Kidney (tissue), 13 donors: ENCODE measurements at regions not wholly inside any gene's neighbourhood (a gene's known extent, or its start where the extent isn't known, plus 50 kb on each side); places are given as distances from the start of the nearest gene placed in this dataset.

Source experiments
- DNase-seq, 5 donors: peaks; one replicate each; pipeline ENCODE4 v3.0.0-alpha.2; 2013 to 2020
- FAIRE-seq: peaks from 2 replicates; lab custom pipeline; 2012; peaks lifted over from hg19 to GRCh38; lab: Jason Lieb, UNC
- H3K27ac ChIP-seq, 2 donors: one replicate each; pipeline ENCODE4 v1.7.0; 2013; ENCODE audit warnings: low read depth in 2 of 2, low read length in 2 of 2, inconsistent platforms in 1 of 2
- H3K27me3 ChIP-seq: one replicate; pipeline ENCODE4 v1.7.1; 2013; ENCODE audit warnings: low read length, inconsistent platforms; ENCODE audit not compliant: control insufficient read depth, insufficient read depth
- H3K36me3 ChIP-seq, 3 donors: one replicate each; pipeline versions ENCODE4 v1.7.0 to v1.7.1; 2013; ENCODE audit warnings: low read length in 3 of 3, control low read depth in 1 of 3, inconsistent platforms in 1 of 3; ENCODE audit not compliant: insufficient read depth in 3 of 3, control insufficient read depth in 2 of 3
- H3K4me1 ChIP-seq, 3 donors: one replicate each; pipeline versions ENCODE4 v1.7.0 to v1.7.1; 2013; ENCODE audit warnings: low read length in 3 of 3, inconsistent platforms in 1 of 3, low read depth in 1 of 3; ENCODE audit not compliant: control insufficient read depth in 2 of 3, insufficient read depth in 2 of 3
- H3K4me3 ChIP-seq, 3 donors: one replicate each; pipeline versions ENCODE4 v1.7.0 to v1.8.1; 2013; ENCODE audit warnings: low read length in 3 of 3, control low read depth in 1 of 3, inconsistent platforms in 1 of 3
- H3K9ac ChIP-seq, 3 donors: one replicate each; pipeline versions ENCODE4 v1.7.0 to v1.7.1; 2013; ENCODE audit warnings: low read length in 3 of 3, control low read depth in 1 of 3, inconsistent platforms in 1 of 3
- H3K9me3 ChIP-seq, 3 donors: one replicate each; pipeline versions ENCODE4 v1.7.0 to v1.7.1; 2013; ENCODE audit warnings: low read length in 3 of 3, control low read depth in 1 of 3, inconsistent platforms in 1 of 3; ENCODE audit not compliant: control insufficient read depth in 2 of 3, insufficient read depth in 1 of 3
- CTCF ChIP-seq: IDR thresholded peaks from 3 replicates; pipeline ENCODE4 v1.5.1; 2012; ENCODE audit warnings: mild to moderate bottlenecking, moderate library complexity, borderline replicate concordance; ENCODE audit not compliant: insufficient read depth; ENCODE audit errors: extremely low read depth
- intact Hi-C: fragments of 100-400 bp; cut with DNase I; formaldehyde crosslinking; loops from one replicate; pipeline ENCODE4 v1.11.1; 2022
- donor health status: control.
- donor health status: control.
- donor health status: control.
- donor health status: control.
- donor health status: control.
- donor health status: DM: yes; HTN: yes; CAD: no.
- donor health status: Normal renal cell carcinoma (clear cell type).

DNA sequence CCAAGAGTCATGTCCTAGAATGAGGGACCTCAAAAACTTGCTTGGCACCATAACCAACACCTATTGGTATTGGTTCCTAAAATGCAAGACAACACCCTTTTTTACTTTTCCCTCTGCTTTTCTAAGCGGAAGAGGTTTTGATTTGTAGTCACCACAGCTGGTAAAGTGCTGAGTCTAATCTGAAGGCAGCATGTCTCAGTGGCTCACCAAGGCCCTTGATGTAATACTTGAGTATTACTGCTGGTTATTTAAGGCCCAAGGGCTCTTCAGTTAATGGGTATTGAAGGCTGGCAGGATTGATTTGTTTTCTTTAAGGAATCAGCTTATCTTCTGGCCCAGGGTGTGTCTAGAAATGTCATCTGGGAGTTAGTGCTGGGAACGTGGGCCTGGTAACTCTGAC, 735.1 kb downstream of the GLUD2 start:
- Histone ChIP-seq H3K4me1 (no peaks in the 10 kb centered on the region), H3K9ac (no peak overlapping the region), H3K36me3 (no peaks in the 10 kb centered on the region), H3K4me3 (no peak overlapping the region), H3K9me3 (no peaks in the 10 kb centered on the region), H3K27ac (no peak overlapping the region), H3K27me3 (no peaks in the 10 kb centered on the region)
- no peak for TF ChIP-seq CTCF
- FAIRE-seq, result no peak
- intact Hi-C loops, result no loop called here
- no peak for DNase-seq

GRCh38 chrX:121782976-121783375, 735.6 kb downstream of the GLUD2 start:
- no peak for TF ChIP-seq CTCF
- Histone ChIP-seq H3K9ac (no peak overlapping the region), H3K27ac (no peak overlapping the region), H3K4me3 (no peak overlapping the region), H3K36me3 (no peaks in the 10 kb centered on the region), H3K27me3 (no peaks in the 10 kb centered on the region), H3K4me1 (no peaks in the 10 kb centered on the region), H3K9me3 (no peaks in the 10 kb centered on the region)
- FAIRE-seq, result no peak
- DNase-seq, result no peak
- intact Hi-C loops, result no loop called here

DNA sequence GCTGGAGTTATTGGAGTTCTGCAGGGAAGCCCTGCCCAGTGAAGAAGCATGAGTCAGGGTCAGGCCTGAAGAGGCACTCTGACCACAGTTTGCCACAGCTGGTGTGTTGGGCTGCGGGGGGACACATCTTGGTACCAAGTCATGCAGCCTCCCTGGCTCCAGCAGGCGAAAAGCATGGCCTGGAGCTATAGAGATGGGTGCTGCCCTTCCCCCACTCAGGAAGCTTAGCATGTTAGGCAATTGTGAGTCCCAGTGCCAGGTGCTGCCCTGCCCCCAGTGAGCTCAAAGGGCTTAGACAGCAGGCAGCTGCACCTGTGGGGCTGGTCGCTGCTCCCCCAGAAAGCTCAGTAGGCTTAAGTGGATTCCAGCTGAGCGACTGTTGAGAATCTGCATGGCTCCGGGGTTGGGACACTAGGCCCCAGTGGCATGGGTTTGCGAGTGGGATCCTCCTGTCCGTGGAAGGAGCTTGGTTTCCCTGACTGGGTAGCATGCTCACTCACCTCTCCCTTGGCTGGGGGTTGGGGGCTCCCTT, 755.5 kb downstream of the GLUD2 start:
- Histone ChIP-seq H3K9ac (no peak overlapping the region), H3K4me3 (no peak overlapping the region), H3K36me3 (no peaks in the 10 kb centered on the region), H3K9me3 (no peaks in the 10 kb centered on the region), H3K27me3 (no peaks in the 10 kb centered on the region), H3K4me1 (no peaks in the 10 kb centered on the region), H3K27ac (no peak overlapping the region)
- intact Hi-C loops, result no loop called here
- FAIRE-seq, result no peak
- no peak for DNase-seq
- TF ChIP-seq CTCF, result no peak

DNA sequence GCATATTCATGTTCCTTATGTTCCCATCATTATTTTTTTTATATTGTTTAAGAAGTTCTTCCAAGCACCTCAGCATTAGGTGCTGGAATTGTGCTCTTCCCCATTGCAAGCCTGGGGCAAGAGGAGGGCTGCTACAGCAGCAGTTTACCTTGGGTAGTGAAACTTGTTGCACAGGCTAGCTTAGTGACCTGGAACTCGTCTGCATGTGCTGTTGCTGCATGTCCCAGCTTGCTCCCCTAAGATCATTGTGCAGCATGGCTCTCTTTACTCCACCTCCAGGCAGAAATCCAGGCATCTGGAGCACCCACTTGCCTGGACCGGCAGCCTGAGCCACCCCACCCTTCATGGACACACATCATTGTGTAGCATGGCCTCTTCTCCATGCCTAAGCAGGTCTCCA, 776.0 kb downstream of the GLUD2 start:
- no peaks in the 10 kb centered on the region for H3K9me3 ChIP-seq
- no peaks in the 10 kb centered on the region for H3K27me3 ChIP-seq
- no peak overlapping the region for H3K4me3 ChIP-seq
- no peak overlapping the region for H3K9ac ChIP-seq
- H3K27ac ChIP-seq, result no peak overlapping the region
- no peak for TF ChIP-seq CTCF
- no peaks in the 10 kb centered on the region for H3K4me1 ChIP-seq
- no peak for FAIRE-seq
- intact Hi-C loops, result no loop called here
- no peak for DNase-seq
- no peaks in the 10 kb centered on the region for H3K36me3 ChIP-seq
